ENCODE measurements at regions not wholly inside any gene's neighbourhood (a gene's known extent, or its start where the extent isn't known, plus 50 kb on each side); places are given as distances from the start of the nearest gene placed in this dataset.

DNA sequence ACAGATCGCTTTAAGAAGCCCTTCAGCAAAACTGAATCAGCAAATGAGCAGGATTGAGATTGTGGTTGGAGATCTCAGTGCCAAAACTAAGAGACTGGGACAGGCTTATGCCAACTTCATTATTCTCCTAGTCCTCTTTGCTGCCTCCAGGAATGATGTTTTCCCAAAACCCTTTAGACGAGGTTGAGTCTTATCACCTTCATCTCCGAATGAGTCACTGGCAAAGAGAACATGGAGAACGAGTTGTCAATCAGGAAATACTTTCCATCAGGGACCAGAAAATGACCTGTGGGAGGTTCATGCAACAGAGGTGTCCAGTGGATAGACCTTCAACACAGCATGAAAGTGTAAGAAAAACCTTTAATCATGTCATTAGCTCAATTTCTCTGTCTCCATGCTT, 461.5 kb downstream of the RMST start:
- TF ChIP-seq, protein P1, sequence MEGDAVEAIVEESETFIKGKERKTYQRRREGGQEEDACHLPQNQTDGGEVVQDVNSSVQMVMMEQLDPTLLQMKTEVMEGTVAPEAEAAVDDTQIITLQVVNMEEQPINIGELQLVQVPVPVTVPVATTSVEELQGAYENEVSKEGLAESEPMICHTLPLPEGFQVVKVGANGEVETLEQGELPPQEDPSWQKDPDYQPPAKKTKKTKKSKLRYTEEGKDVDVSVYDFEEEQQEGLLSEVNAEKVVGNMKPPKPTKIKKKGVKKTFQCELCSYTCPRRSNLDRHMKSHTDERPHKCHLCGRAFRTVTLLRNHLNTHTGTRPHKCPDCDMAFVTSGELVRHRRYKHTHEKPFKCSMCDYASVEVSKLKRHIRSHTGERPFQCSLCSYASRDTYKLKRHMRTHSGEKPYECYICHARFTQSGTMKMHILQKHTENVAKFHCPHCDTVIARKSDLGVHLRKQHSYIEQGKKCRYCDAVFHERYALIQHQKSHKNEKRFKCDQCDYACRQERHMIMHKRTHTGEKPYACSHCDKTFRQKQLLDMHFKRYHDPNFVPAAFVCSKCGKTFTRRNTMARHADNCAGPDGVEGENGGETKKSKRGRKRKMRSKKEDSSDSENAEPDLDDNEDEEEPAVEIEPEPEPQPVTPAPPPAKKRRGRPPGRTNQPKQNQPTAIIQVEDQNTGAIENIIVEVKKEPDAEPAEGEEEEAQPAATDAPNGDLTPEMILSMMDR (IDR thresholded peaks at IDR 0.05) = no peak
- no peak for TF ChIP-seq POLR2A (IDR thresholded peaks at IDR 0.05)
- Histone ChIP-seq H3K36me3 (no peaks in the 10 kb centered on the region), H3K9me3 (no peaks in the 10 kb centered on the region), H3K27me3 (no peaks in the 10 kb centered on the region), H3K4me1 (no peaks in the 10 kb centered on the region), H3K4me3 (no peak overlapping the region), H3K27ac (no peak overlapping the region)
- DNase-seq = no peak

DNA sequence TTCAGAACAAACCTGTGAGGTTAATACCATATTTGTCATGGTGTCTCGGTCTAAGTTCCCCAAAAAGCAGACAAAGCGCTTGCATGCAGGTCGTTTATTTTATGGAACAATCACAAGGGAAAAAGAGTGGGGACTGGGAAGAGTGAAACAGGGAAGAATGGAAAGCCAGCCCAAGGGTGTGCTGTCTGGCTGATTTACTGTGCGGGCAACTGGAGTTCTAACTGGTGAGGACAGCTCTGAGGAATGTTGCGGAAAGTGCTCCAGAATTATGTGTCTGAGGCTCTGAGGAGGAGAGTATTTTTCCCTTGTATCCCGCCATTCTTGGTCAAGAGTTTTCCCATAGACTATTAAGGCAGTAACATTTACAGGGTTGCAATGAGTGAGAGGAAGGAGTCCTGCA, 465.4 kb downstream of the RMST start:
- no peak for DNase-seq
- TF ChIP-seq POLR2A (IDR thresholded peaks at IDR 0.05) = no peak
- TF ChIP-seq, protein P1 (IDR thresholded peaks at IDR 0.05) = no peak
- Histone ChIP-seq H3K4me1 (no peaks in the 10 kb centered on the region), H3K4me3 (no peak overlapping the region), H3K9me3 (no peaks in the 10 kb centered on the region), H3K27ac (no peak overlapping the region), H3K36me3 (no peaks in the 10 kb centered on the region), H3K27me3 (no peaks in the 10 kb centered on the region)

DNA sequence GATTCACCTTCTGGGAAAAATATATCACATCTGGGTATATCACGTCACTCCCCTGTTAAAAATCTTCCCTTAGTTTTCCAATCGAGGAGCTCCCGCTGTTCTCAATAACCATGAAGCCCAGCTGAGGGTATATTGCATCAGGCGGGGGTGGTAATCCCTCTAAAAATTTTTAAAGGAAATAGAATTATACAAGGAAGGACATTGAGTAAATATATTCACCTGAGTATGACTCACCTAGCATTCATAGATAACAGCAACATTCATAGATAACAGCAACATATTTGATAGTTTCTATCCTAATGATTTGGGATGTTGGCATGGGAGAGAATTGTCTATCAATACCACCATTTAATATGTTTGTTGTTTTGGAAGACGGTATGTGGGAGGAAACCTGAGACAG, 473.6 kb downstream of the RMST start:
- Histone ChIP-seq H3K27ac (no peak overlapping the region), H3K27me3 (no peaks in the 10 kb centered on the region), H3K4me3 (no peak overlapping the region), H3K4me1 (no peaks in the 10 kb centered on the region), H3K36me3 (no peaks in the 10 kb centered on the region), H3K9me3 (no peaks in the 10 kb centered on the region)
- DNase-seq = no peak
- TF ChIP-seq POLR2A (IDR thresholded peaks at IDR 0.05) = no peak
- TF ChIP-seq, protein P1 (IDR thresholded peaks at IDR 0.05) = no peak

DNA sequence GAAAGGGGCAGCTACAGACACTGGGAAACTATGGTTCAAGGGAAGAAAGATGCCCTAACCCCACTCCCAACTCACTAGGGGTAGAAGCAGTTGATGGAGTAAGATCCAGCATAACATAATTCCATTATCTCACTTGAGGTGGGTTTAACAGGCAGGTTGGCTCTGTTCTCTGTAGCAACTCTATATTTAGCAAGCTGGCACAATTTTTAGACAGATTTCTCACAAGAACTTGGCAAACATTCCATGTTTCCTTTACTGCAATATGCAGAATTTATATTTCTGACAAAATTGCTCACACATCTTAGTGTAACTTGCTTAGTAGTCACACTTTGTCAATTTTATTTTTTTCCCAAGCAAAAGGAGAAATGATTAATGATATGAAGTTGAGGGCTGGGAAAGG, 475.4 kb downstream of the RMST start:
- no peaks in the 10 kb centered on the region for H3K4me1 ChIP-seq
- no peak for DNase-seq
- H3K9me3 ChIP-seq = no peaks in the 10 kb centered on the region
- H3K4me3 ChIP-seq = no peak overlapping the region
- TF ChIP-seq POLR2A (IDR thresholded peaks at IDR 0.05) = no peak
- TF ChIP-seq, protein P1 (IDR thresholded peaks at IDR 0.05) = no peak
- no peak overlapping the region for H3K27ac ChIP-seq
- no peaks in the 10 kb centered on the region for H3K27me3 ChIP-seq
- no peaks in the 10 kb centered on the region for H3K36me3 ChIP-seq

DNA sequence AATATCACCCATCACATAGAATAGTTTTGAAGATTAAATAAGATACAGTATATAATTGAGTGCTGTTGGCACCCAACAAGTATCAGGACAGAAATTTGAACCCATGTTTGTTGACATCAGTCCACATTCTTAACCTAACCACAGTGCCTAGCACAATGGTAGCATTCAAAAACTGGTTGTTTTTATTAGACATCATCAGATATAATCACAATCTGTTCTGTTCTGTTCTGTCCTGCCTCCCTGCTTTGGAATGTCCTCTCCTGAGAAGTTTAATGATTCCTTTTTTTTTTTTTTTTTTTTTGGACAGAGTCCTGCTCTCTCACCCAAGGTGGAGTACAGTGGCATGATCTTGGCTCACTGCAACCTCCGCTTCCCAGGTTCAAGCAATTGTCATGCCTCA, 476.6 kb downstream of the RMST start:
- no peak for DNase-seq
- H3K4me1 ChIP-seq = no peaks in the 10 kb centered on the region
- H3K27ac ChIP-seq = no peak overlapping the region
- H3K36me3 ChIP-seq = no peaks in the 10 kb centered on the region
- TF ChIP-seq, protein P1 (IDR thresholded peaks at IDR 0.05) = no peak
- H3K27me3 ChIP-seq = no peaks in the 10 kb centered on the region
- no peak overlapping the region for H3K4me3 ChIP-seq
- no peaks in the 10 kb centered on the region for H3K9me3 ChIP-seq

DNA sequence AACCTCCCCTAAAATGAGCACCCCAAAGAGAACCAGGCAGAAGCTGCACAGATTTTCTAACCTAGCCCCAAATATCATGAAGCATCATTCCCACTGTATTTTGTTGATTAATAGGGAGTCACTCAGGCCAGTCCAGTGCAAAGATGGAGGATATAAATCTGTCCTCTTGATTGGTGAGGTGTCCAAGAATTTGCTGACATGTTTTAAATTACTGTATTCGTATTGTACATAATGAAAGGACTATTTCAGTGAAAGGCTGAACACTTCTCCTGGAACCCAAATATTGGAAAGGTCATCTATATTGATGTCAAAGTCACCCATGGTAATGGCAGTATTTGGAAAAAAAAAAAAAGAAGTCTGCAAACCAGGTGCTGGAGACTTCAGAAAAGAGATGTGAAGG, 477.5 kb downstream of the RMST start:
- no peak for DNase-seq

More for the DNA sequence above, 477.5 kb downstream of the RMST start:
- Histone ChIP-seq H3K9me3 (no peaks in the 10 kb centered on the region), H3K27me3 (no peaks in the 10 kb centered on the region), H3K4me3 (no peak overlapping the region), H3K27ac (no peak overlapping the region), H3K4me1 (no peaks in the 10 kb centered on the region), H3K36me3 (no peaks in the 10 kb centered on the region)
- TF ChIP-seq POLR2A (IDR thresholded peaks at IDR 0.05) = no peak
- TF ChIP-seq, protein P1 (IDR thresholded peaks at IDR 0.05) = no peak

All from Peyer's patch (tissue), 4 donors.